NT2/D1 (cell line): ENCODE measurements at regions not wholly inside any gene's neighbourhood (a gene's known extent, or its start where the extent isn't known, plus 50 kb on each side); places are given as distances from the start of the nearest gene placed in this dataset.

Experiments used
- SUZ12 ChIP-seq: IDR thresholded peaks from 2 replicates; pipeline ENCODE4 v1.6.1; 2011; ENCODE audit not compliant: insufficient read length, insufficient read depth; ENCODE audit errors: extremely low read depth
- ZNF274 ChIP-seq: IDR thresholded peaks from 2 replicates; pipeline ENCODE4 v1.6.1; 2011; ENCODE audit warnings: mild to moderate bottlenecking, low read depth, low read length

- TF ChIP-seq ZNF274 (no peak), SUZ12 (no peak)
Observed at GRCh38 chr11:92152245-92152644, 72.4 kb upstream of the FAT3 start.
